GM23338 (cell line): ENCODE measurements at regions not wholly inside any gene's neighbourhood (a gene's known extent, or its start where the extent isn't known, plus 50 kb on each side); places are given as distances from the start of the nearest gene placed in this dataset.

ENCODE experiments used
- ATAC-seq: fragments of 200-7000 bp; cut with Tn5 transposase; 3 replicates; pipeline ENCODE4 v1.9.1; 2020
- DNase-seq: peaks from one replicate; pipeline ENCODE4 v3.0.0-alpha.2; 2015; ENCODE audit warnings: low spot score
- H2AFZ ChIP-seq: fragments of 200-600 bp; sonication (generic); 2 replicates; pipeline ENCODE4 v1.8.0; 2016; ENCODE audit warnings: antibody characterized with exemption, mild to moderate bottlenecking, moderate library complexity
- H3F3A ChIP-seq: fragments of 200-600 bp; sonication (generic); replicated peaks from 2 replicates; pipeline ENCODE4 v1.8.0; 2017; ENCODE audit warnings: antibody characterized with exemption, mixed run types, low read depth
- H3K27ac ChIP-seq: fragments of 200-600 bp; sonication (generic); 2 replicates; pipeline ENCODE4 v1.6.1; 2016; ENCODE audit warnings: low read depth
- H3K27me3 ChIP-seq: fragments of 200-600 bp; sonication (generic); 2 replicates; pipeline ENCODE4 v1.8.0; 2016; ENCODE audit warnings: mild to moderate bottlenecking, mixed run types, moderate library complexity; ENCODE audit not compliant: insufficient read depth
- H3K36me3 ChIP-seq: fragments of 200-600 bp; sonication (generic); 2 replicates; pipeline ENCODE4 v1.8.0; 2016; ENCODE audit warnings: mild to moderate bottlenecking; ENCODE audit not compliant: insufficient read depth
- H3K4me1 ChIP-seq: fragments of 200-600 bp; sonication (generic); 2 replicates; pipeline ENCODE4 v1.8.0; 2016; ENCODE audit warnings: mild to moderate bottlenecking, moderate library complexity; ENCODE audit not compliant: insufficient read depth
- H3K4me2 ChIP-seq: fragments of 200-600 bp; sonication (generic); 2 replicates; pipeline ENCODE4 v1.7.1; 2017; ENCODE audit warnings: mixed run types
- H3K4me3 ChIP-seq: fragments of 200-600 bp; sonication (generic); 2 replicates; pipeline ENCODE4 v1.6.1; 2016; ENCODE audit warnings: mixed run types
- H3K79me2 ChIP-seq: fragments of 200-600 bp; sonication (generic); replicated peaks from 2 replicates; pipeline ENCODE4 v1.8.0; 2017; ENCODE audit warnings: mild to moderate bottlenecking; ENCODE audit not compliant: insufficient read depth
- H3K9me2 ChIP-seq: fragments of 200-600 bp; sonication (generic); 2 replicates; pipeline ENCODE4 v1.8.0; 2017; ENCODE audit not compliant: insufficient read depth
- H4K20me1 ChIP-seq: fragments of 200-600 bp; sonication (generic); replicated peaks from 2 replicates; pipeline ENCODE4 v1.8.0; 2017; ENCODE audit warnings: mild to moderate bottlenecking; ENCODE audit not compliant: insufficient read depth
- H3K27ac Mint-ChIP-seq: 2 replicates; pipeline ENCODE4 v1.8.0; 2020; ENCODE audit warnings: inconsistent platforms, mild to moderate bottlenecking, moderate library complexity, mixed read lengths
- H3K27me3 Mint-ChIP-seq: 3 replicates; pipeline ENCODE4 v1.8.0; 2022; ENCODE audit warnings: low read depth, mild to moderate bottlenecking, moderate library complexity, mixed read lengths, inconsistent platforms; ENCODE audit not compliant: insufficient read depth, poor library complexity
- H3K36me3 Mint-ChIP-seq: 3 replicates; pipeline ENCODE4 v1.8.0; 2021; ENCODE audit warnings: low read depth, mild to moderate bottlenecking, inconsistent platforms, moderate library complexity, mixed read lengths
- H3K4me1 Mint-ChIP-seq: 3 replicates; pipeline ENCODE4 v1.8.0; 2020; ENCODE audit warnings: mild to moderate bottlenecking, inconsistent platforms, mixed read lengths
- H3K4me3 Mint-ChIP-seq: 3 replicates; pipeline ENCODE4 v1.8.0; 2021; ENCODE audit warnings: moderate library complexity, mild to moderate bottlenecking, inconsistent platforms, mixed read lengths
- H3K9me3 Mint-ChIP-seq: 3 replicates; pipeline ENCODE4 v1.8.0; 2020; ENCODE audit warnings: moderate library complexity, mild to moderate bottlenecking, inconsistent platforms, mixed read lengths
- CREB1 ChIP-seq: fragments of 250-450 bp; sonication (Bioruptor Pico); IDR thresholded peaks from 2 replicates; pipeline ENCODE4 v1.5.0; 2020; ENCODE audit warnings: low read depth, mild to moderate bottlenecking, moderate library complexity
- CTCF ChIP-seq, 2 experiments: fragments of 200-600 bp in 1 of 2; sonication (generic) in 1 of 2; conservative IDR thresholded peaks; 2 replicates each; pipeline versions ENCODE4 v1.5.1 to v1.6.1; 2016 to 2017; ENCODE audit warnings: antibody characterized with exemption in 2 of 2, low read depth in 2 of 2, mild to moderate bottlenecking in 2 of 2, moderate library complexity in 1 of 2
- ETS1 ChIP-seq: IDR thresholded peaks from 2 replicates; pipeline ENCODE4 v1.6.1; 2016; ENCODE audit warnings: antibody characterized with exemption
- EZH2 ChIP-seq: fragments of 200-600 bp; sonication (generic); IDR thresholded peaks from one replicate; pipeline ENCODE4 v1.8.0; 2017; ENCODE audit warnings: antibody characterized with exemption, mild to moderate bottlenecking, low read depth; ENCODE audit not compliant: unreplicated experiment
- EZH2phosphoT487 ChIP-seq: fragments of 200-600 bp; sonication (generic); IDR thresholded peaks from one replicate; pipeline ENCODE4 v1.8.1; 2018; ENCODE audit warnings: antibody characterized with exemption; ENCODE audit not compliant: unreplicated experiment
- JUNB ChIP-seq: IDR thresholded peaks from one replicate; pipeline ENCODE4 v1.6.1; 2016; ENCODE audit warnings: antibody characterized with exemption; ENCODE audit not compliant: unreplicated experiment
- NANOG ChIP-seq: IDR thresholded peaks from 2 replicates; pipeline ENCODE4 v1.6.1; 2016; ENCODE audit warnings: antibody characterized with exemption, borderline replicate concordance
- POLR2AphosphoS5 ChIP-seq: IDR thresholded peaks from 2 replicates; pipeline ENCODE4 v1.6.1; 2016; ENCODE audit warnings: antibody characterized with exemption, low read depth
- STAT1 ChIP-seq: IDR thresholded peaks from one replicate; pipeline ENCODE4 v1.6.1; 2016; ENCODE audit warnings: antibody characterized with exemption; ENCODE audit not compliant: unreplicated experiment
- ZNF114 ChIP-seq: fragments of 250-450 bp; sonication (Bioruptor Pico); IDR thresholded peaks from 2 replicates; pipeline ENCODE4 v1.5.0; 2020; ENCODE audit warnings: mild to moderate bottlenecking, moderate library complexity
- ZNF331 ChIP-seq: fragments of 250-450 bp; sonication (Bioruptor Pico); IDR thresholded peaks from 2 replicates; pipeline ENCODE4 v1.5.0; 2020; ENCODE audit warnings: low read depth, mild to moderate bottlenecking, moderate library complexity
- ZNF462 ChIP-seq: fragments of 250-450 bp; sonication (Bioruptor Pico); IDR thresholded peaks from 2 replicates; pipeline ENCODE4 v1.5.0; 2020; ENCODE audit warnings: mild to moderate bottlenecking, moderate library complexity
- TF ChIP-seq, protein P1 (sequence below): IDR thresholded peaks from one replicate; pipeline ENCODE4 v1.6.1; 2018; ENCODE audit warnings: antibody characterized with exemption; ENCODE audit not compliant: unreplicated experiment

DNA sequence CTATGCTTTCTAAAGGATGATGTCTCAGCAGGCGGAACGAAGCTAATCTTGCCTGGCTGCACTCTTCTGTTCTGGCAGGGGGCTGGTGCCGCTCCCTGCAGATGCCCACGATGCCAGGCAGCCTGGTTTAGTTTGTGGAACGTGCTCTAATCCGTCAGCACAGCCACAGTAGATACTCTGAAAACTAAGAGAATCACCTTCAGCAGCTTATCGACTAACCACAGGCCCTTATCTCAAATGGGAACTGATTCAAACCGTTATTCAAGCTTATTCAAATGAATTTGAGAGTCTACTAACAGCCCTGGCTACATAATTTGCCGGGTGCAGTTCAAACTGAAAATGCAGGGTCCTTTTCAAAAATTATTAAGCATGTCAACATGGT lies 246.6 kb upstream of the ANKRD55 start:
- H4K20me1 ChIP-seq, result no peaks in the 10 kb centered on the region
- H3K36me3 Mint-ChIP-seq, result no peaks in the 10 kb centered on the region
- H3K4me3 ChIP-seq, result peak overlapping the region; percentile 81; the same call in 1 of the 2 replicates
- peak overlapping the region; percentile 96 for H3K4me2 ChIP-seq
- peak overlapping the region; percentile 72 for H3K4me3 Mint-ChIP-seq
- DNase-seq (no peak), ATAC-seq (no peak)
- no peaks in the 10 kb centered on the region for H3K9me3 Mint-ChIP-seq
- H3K4me1 Mint-ChIP-seq, result peaks cover 13% of the 10 kb centered on the region
- no peaks in the 10 kb centered on the region for H3K9me2 ChIP-seq
- peak overlapping the region; percentile 95; the same call in 1 of the 2 replicates for H2AFZ ChIP-seq
- H3K27ac Mint-ChIP-seq, result no peak overlapping the region
- no peaks in the 10 kb centered on the region for H3F3A ChIP-seq
- no peaks in the 10 kb centered on the region for H3K79me2 ChIP-seq
- H3K4me1 ChIP-seq, result peaks cover 8% of the 10 kb centered on the region
- H3K27me3 ChIP-seq, result peaks cover 36% of the 10 kb centered on the region
- H3K27me3 Mint-ChIP-seq, result peaks cover 15% of the 10 kb centered on the region
- no peaks in the 10 kb centered on the region for H3K36me3 ChIP-seq
- H3K27ac ChIP-seq, result no peak overlapping the region
- TF ChIP-seq EZH2phosphoT487, result no peak
- TF ChIP-seq ZNF462 (CRISPR knock-in tag), result no peak
- no peak for TF ChIP-seq JUNB
- TF ChIP-seq CTCF (conservative IDR thresholded peaks at IDR 0.05; ENCODE audit: low read depth in 2 of 2), result no peak
- no peak for TF ChIP-seq ETS1
- TF ChIP-seq EZH2, result no peak
- TF ChIP-seq ZNF114 (CRISPR knock-in tag), result no peak
- TF ChIP-seq, protein P1, sequence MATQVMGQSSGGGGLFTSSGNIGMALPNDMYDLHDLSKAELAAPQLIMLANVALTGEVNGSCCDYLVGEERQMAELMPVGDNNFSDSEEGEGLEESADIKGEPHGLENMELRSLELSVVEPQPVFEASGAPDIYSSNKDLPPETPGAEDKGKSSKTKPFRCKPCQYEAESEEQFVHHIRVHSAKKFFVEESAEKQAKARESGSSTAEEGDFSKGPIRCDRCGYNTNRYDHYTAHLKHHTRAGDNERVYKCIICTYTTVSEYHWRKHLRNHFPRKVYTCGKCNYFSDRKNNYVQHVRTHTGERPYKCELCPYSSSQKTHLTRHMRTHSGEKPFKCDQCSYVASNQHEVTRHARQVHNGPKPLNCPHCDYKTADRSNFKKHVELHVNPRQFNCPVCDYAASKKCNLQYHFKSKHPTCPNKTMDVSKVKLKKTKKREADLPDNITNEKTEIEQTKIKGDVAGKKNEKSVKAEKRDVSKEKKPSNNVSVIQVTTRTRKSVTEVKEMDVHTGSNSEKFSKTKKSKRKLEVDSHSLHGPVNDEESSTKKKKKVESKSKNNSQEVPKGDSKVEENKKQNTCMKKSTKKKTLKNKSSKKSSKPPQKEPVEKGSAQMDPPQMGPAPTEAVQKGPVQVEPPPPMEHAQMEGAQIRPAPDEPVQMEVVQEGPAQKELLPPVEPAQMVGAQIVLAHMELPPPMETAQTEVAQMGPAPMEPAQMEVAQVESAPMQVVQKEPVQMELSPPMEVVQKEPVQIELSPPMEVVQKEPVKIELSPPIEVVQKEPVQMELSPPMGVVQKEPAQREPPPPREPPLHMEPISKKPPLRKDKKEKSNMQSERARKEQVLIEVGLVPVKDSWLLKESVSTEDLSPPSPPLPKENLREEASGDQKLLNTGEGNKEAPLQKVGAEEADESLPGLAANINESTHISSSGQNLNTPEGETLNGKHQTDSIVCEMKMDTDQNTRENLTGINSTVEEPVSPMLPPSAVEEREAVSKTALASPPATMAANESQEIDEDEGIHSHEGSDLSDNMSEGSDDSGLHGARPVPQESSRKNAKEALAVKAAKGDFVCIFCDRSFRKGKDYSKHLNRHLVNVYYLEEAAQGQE, result no peak
- no peak for TF ChIP-seq ZNF331 (CRISPR knock-in tag)
- TF ChIP-seq CREB1 (CRISPR knock-in tag), result no peak
- no peak for TF ChIP-seq POLR2AphosphoS5
- TF ChIP-seq NANOG, result no peak
- no peak for TF ChIP-seq STAT1
